ENCODE measurements at regions not wholly inside any gene's neighbourhood (a gene's known extent, or its start where the extent isn't known, plus 50 kb on each side); places are given as distances from the start of the nearest gene placed in this dataset.
A peak's percentile ranks its signal among the peaks of the same experiment; 100 is the strongest.
"Not testable (repeated sequence)": the region's sequence is repeated elsewhere in the genome, so short reads cannot be mapped to it uniquely, and the experiment has no call there.

- Mint-ChIP-seq H3K27ac (no peak overlapping the region), H3K27me3 (peaks cover 0 to 6% (median 0%) of the 10 kb centered on the region in 3 donors), H3K4me3 (peak overlapping the region in 1 of 8 donors; percentile 15), H3K9me3 (no peaks in the 10 kb centered on the region), H3K36me3 (no peaks in the 10 kb centered on the region), H3K4me1 (peaks cover 0 to 5% (median 0%) of the 10 kb centered on the region in 3 donors)
- DNase-seq (no peak), ATAC-seq (ENCODE audit: low read depth in 2 of 2) (no peak)
These were observed 111.5 kb upstream of the ZNF236 start for GRCh38 chr18:76710646-76711520.

DNA sequence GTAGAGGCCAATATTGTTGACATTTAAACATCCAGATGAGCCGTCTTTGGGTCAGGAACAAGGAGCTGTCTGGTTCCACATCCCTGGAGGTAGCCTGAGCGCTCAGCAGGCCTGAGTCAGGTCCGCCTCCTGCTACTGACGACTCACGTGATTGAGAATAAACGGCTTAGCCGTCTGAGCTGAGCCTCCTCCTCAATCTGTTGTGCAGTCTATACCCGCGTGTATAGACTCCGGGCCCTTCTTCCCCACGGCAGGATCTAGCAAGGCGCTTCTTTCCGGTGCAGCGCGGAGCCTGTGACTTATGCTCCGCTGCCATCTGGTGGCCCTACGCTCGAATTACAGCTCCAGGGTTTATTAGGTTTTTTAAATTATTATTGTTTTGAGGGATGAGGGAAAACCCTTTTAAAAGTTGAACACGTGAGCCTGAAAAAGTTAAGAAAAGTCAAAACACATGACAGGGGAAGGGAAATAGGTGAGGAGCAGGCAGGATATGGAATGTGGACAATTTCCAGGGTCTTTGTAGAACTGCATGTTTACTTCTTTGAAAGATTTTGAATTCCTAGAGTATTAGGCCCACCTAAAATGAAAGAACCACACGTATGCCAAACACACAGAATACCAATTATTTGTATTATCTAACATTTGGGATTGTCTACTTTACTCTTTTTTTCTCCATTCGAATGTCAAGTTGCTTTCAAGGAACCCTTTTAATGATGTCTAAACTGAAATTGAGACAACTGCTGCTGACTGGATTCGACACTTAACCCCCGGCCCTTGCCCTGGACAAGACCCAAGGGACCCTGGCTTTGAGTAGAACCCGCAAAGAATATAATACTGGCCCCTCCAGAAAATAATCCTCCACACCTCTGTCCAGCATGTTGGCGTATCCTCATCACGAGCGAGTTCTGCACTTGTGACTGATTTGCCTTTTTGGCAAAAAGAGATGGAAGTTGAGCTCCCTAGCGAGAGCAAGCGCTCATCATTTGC is 112.4 kb upstream of the ZNF236 start:
- DNase-seq (peak; percentile 35), ATAC-seq (ENCODE audit: low read depth in 2 of 2) (peak; percentile 38 to 73)
- Mint-ChIP-seq H3K36me3 (no peaks in the 10 kb centered on the region), H3K27me3 (no peaks in the 10 kb centered on the region), H3K4me1 (peaks cover 0 to 5% (median 0%) of the 10 kb centered on the region in 3 donors), H3K9me3 (no peaks in the 10 kb centered on the region), H3K27ac (no peak overlapping the region), H3K4me3 (no peak overlapping the region)

DNA sequence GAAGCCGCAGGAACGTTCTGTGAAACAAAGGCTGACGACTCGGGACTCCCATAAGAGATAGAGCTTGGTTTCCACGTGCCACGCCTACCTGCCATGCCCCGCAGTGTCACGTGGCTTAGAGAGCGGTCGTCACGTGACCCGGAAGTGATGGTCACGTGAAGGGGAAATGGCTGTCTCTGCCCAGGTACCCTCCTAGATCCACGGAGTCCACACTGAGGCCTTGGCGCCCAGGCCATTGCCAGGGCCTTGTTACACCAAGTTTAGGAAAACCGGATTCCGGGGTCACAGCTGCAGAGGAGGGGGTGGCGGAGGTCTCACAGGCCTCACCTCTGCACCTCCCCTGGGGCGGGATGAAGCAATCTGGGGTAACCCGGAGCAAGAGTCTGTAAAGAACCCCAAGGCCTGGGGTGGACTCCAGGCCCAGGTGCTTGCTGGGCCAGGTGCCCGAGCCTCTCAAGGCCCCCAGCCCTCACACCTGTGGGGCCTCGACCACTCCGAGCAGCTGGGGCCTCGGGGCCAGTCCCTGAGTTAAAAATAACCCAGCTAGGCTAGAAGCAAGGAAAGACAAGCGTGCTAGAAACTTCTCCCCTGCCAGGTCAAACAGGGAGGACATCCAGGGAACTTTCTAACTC is 113.5 kb upstream of the ZNF236 start:
- DNase-seq (no peak), ATAC-seq (ENCODE audit: low read depth in 2 of 2) (no peak)
- no peaks in the 10 kb centered on the region for H3K27me3 Mint-ChIP-seq
- H3K4me3 Mint-ChIP-seq: no peak overlapping the region
- H3K27ac Mint-ChIP-seq: no peak overlapping the region
- H3K36me3 Mint-ChIP-seq: no peaks in the 10 kb centered on the region
- peaks cover 0 to 5% (median 0%) of the 10 kb centered on the region in 3 donors for H3K4me1 Mint-ChIP-seq
- H3K9me3 Mint-ChIP-seq: peaks cover 0 to 2% (median 0%) of the 10 kb centered on the region in 7 donors

DNA sequence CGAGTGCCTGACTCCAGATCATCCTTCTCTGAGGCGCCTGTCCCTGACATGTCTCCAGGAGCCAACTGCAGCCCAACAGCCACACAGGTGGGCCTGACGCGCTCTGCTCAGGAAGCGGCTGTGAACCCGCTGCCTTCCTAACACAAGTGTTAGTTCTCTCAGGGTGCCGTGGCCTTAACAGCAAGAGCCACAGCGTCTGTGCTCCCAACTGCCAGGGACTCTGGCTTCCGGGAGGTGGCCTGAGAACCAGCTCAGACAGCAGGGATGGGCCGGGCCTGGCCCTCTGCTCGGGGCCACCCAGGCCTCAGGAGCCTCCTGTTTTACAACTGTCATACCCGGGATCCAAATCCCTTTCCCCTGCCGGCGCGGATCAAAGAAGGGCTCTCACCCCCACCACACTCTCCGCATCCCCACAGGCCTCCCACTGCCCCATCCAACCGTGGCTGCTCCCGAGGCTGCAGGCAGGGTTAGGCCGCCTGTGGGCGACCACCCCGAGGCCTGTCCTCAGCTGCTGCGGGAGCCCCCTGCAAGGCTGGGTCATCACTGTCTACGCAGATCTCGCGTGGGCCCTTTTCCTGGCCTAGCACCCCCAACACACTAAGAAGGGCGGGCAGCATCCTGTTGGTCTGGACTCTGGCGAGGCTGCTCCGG is 114.2 kb upstream of the ZNF236 start:
- H3K4me3 Mint-ChIP-seq: no peak overlapping the region

GRCh38 chr18:76707534-76707933 is 114.8 kb upstream of the ZNF236 start:
- H3K36me3 Mint-ChIP-seq: no peaks in the 10 kb centered on the region
- peaks cover 0 to 3% (median 0%) of the 10 kb centered on the region in 3 donors for H3K27me3 Mint-ChIP-seq
- H3K4me3 Mint-ChIP-seq: no peak overlapping the region
- peaks cover 0 to 2% (median 0%) of the 10 kb centered on the region in 7 donors for H3K9me3 Mint-ChIP-seq
- H3K4me1 Mint-ChIP-seq: peaks cover 0 to 5% (median 0%) of the 10 kb centered on the region in 3 donors
- DNase-seq (no peak), ATAC-seq (ENCODE audit: low read depth in 2 of 2) (no peak)
- no peak overlapping the region for H3K27ac Mint-ChIP-seq

More for the DNA sequence above, 114.2 kb upstream of the ZNF236 start:
- Mint-ChIP-seq H3K27me3 (no peaks in the 10 kb centered on the region), H3K4me1 (peaks cover 0 to 5% (median 0%) of the 10 kb centered on the region in 3 donors), H3K9me3 (peaks cover 0 to 2% (median 0%) of the 10 kb centered on the region in 7 donors), H3K36me3 (no peaks in the 10 kb centered on the region), H3K27ac (no peak overlapping the region)
- DNase-seq: no peak
- ATAC-seq (ENCODE audit: low read depth in 2 of 2): no peak

DNA sequence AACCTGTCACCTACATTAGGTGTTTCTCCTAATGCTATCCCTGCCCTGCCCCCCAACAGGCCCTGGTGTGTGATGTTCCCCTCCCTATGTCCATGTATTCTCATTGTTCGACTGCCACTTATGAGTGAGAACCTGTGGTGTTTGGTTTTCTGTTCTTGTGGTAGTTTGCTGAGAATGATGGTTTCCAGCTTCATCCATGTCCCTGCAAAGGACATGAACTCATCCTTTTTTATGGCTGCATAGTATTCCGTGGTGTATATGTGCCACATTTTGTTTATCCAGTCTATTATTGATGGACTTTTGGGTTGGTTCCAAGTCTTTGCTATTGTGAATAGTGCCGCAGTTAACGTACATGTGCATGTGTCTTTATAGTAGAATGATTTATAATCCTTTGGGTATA is 117.8 kb upstream of the ZNF236 start:
- H3K36me3 Mint-ChIP-seq; ATAC-seq (ENCODE audit: low read depth in 2 of 2); H3K4me1 Mint-ChIP-seq; H3K27ac Mint-ChIP-seq; H3K9me3 Mint-ChIP-seq; H3K4me3 Mint-ChIP-seq; DNase-seq: not testable (repeated sequence)
- peaks cover 0 to 14% (median 12%) of the 10 kb centered on the region in 3 donors for H3K27me3 Mint-ChIP-seq

DNA sequence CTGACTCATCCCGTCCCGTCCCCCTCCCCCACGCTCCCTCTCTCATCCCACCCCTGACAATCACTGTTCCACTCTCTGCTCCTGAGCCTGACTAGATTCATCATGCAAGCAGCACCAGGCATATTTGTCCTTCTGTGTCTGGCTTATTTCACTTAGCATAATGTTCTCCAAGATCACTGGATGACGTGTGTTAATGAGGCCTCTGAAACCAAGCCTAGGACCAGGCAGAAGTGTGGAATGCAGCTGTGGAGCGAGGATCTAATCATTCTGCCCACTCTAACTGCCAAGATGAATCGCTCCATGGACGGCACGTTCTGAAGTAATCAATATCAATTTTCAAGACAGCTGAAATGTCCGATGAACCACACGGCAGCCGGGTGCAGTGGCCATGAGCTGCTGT is 122.4 kb upstream of the ZNF236 start:
- no peak for DNase-seq
- H3K9me3 Mint-ChIP-seq: peaks cover 0 to 9% (median 0%) of the 10 kb centered on the region in 7 donors

GRCh38 chr18:76697441-76697901 is 124.9 kb upstream of the ZNF236 start:
- DNase-seq: no peak
- peaks cover 0 to 9% (median 0%) of the 10 kb centered on the region in 7 donors for H3K9me3 Mint-ChIP-seq
- H3K4me3 Mint-ChIP-seq: no peak overlapping the region
- no peak for ATAC-seq (ENCODE audit: low read depth in 2 of 2)
- peaks cover 0 to 4% (median 0%) of the 10 kb centered on the region in 3 donors for H3K4me1 Mint-ChIP-seq
- peaks cover 26 to 55% (median 48%) of the 10 kb centered on the region in 3 donors for H3K27me3 Mint-ChIP-seq
- peak overlapping the region in 1 of 6 donors; percentile 71 for H3K27ac Mint-ChIP-seq
- no peaks in the 10 kb centered on the region for H3K36me3 Mint-ChIP-seq

More for the DNA sequence above, 122.4 kb upstream of the ZNF236 start:
- H3K27ac Mint-ChIP-seq: no peak overlapping the region
- H3K27me3 Mint-ChIP-seq: peaks cover 15 to 46% (median 45%) of the 10 kb centered on the region in 3 donors
- no peak overlapping the region for H3K4me3 Mint-ChIP-seq
- H3K4me1 Mint-ChIP-seq: peaks cover 0 to 4% (median 0%) of the 10 kb centered on the region in 3 donors
- H3K36me3 Mint-ChIP-seq: no peaks in the 10 kb centered on the region
- ATAC-seq (ENCODE audit: low read depth in 2 of 2): no peak

DNA sequence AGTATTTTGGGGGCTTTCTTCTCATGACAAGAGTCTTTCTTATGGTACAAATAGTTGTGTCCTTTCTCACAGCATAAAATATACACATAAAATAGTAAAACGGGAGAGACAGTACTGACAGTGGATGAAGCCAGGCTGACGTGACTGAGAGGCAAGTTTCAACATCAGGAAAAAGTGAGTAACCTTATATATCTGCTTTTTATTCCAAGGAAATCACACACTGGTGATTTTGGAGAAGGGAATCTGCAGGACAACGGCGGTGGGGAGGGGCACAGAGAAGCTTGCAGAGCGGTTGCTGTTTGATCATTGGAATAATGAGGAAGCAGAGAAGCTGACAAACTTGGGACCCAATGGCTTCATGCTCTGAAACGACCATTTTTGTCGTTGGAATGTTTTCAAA is 130.6 kb upstream of the ZNF236 start:
- Mint-ChIP-seq H3K27me3 (peaks cover 23 to 41% (median 31%) of the 10 kb centered on the region in 3 donors), H3K4me3 (no peak overlapping the region), H3K27ac (no peak overlapping the region), H3K9me3 (peaks cover 0 to 9% (median 0%) of the 10 kb centered on the region in 7 donors), H3K4me1 (peaks cover 0 to 3% (median 0%) of the 10 kb centered on the region in 3 donors), H3K36me3 (no peaks in the 10 kb centered on the region)
- no peak for DNase-seq
- ATAC-seq (ENCODE audit: low read depth in 2 of 2): no peak

DNA sequence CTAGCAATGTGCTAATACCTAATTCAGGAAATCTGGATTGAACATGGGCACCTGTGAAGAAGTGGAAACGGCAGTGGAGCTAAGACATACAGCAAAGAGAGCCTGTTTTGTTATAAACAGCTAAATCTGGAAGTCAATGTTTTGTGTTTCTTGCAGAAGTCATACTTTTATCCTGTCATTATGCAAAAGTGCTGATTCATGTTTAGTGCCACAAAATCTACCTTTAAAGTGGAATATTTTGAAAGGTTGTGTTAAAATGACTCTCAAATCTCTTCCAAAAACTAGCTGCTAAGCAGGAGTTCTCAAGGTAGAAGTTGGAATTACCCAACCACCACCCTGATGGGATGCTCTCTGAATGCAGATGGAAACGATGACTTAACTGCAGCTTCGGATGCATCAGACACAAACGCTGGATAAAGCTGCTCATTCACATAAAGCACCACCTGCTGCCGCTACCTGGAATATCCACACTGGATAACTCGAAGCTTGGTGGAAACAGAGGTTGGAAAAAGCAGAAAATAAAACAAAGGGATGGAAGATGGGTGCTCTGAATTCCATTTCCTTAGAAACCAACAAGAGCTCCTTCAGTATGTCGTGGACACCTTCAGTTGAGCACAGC is 132.6 kb upstream of the ZNF236 start:
- no peak for DNase-seq

GRCh38 chr18:76688724-76689472 is 133.5 kb upstream of the ZNF236 start:
- Mint-ChIP-seq H3K9me3 (no peaks in the 10 kb centered on the region), H3K27me3 (peaks cover 19 to 39% (median 20%) of the 10 kb centered on the region in 3 donors), H3K27ac (peak overlapping the region in 1 of 6 donors; percentile 15), H3K36me3 (no peaks in the 10 kb centered on the region), H3K4me3 (no peak overlapping the region), H3K4me1 (peaks cover 0 to 6% (median 0%) of the 10 kb centered on the region in 3 donors)
- ATAC-seq (ENCODE audit: low read depth in 2 of 2) (no peak), DNase-seq (no peak)

More for the DNA sequence above, 132.6 kb upstream of the ZNF236 start:
- ATAC-seq (ENCODE audit: low read depth in 2 of 2): no peak
- Mint-ChIP-seq H3K27me3 (peaks cover 20 to 36% (median 24%) of the 10 kb centered on the region in 3 donors), H3K9me3 (no peaks in the 10 kb centered on the region), H3K4me3 (no peak overlapping the region), H3K4me1 (peaks cover 0 to 6% (median 0%) of the 10 kb centered on the region in 3 donors), H3K36me3 (no peaks in the 10 kb centered on the region), H3K27ac (no peak overlapping the region)

All from naive B cell (primary cell).